Activated CD4-positive, alpha-beta memory T cell treated with anti-CD3 and anti-CD28 coated beads, Interleukin-2, amount 10 ng/mL, durations not matched to agents 7 days and 5 days (primary cell): ENCODE measurements at regions not wholly inside any gene's neighbourhood (a gene's known extent, or its start where the extent isn't known, plus 50 kb on each side); places are given as distances from the start of the nearest gene placed in this dataset.

ENCODE experiments used
- CTCF ChIA-PET: fragments of 350-600 bp; sonication (Branson Sonifier 250); formaldehyde crosslinking; loops from one replicate; lab custom pipeline; 2021; ENCODE audit warnings: antibody characterized with exemption, inconsistent platforms; lab: Charles Lee
- POLR2A ChIA-PET: fragments of 350-600 bp; sonication (Branson Sonifier 250); formaldehyde crosslinking; loops from one replicate; lab custom pipeline; 2021; ENCODE audit warnings: antibody characterized with exemption; lab: Charles Lee
- DNase-seq: peaks from one replicate; pipeline ENCODE4 v3.0.0-alpha.2; 2020
- H3K27ac Mint-ChIP-seq: one replicate; pipeline ENCODE4 v1.8.0; 2021; ENCODE audit warnings: mild to moderate bottlenecking, mixed read lengths
- H3K27me3 Mint-ChIP-seq: one replicate; pipeline ENCODE4 v1.8.0; 2021; ENCODE audit warnings: mixed read lengths
- H3K36me3 Mint-ChIP-seq: one replicate; pipeline ENCODE4 v1.8.0; 2021; ENCODE audit warnings: low read depth, mixed read lengths
- H3K4me1 Mint-ChIP-seq: one replicate; pipeline ENCODE4 v1.8.0; 2021; ENCODE audit warnings: mixed read lengths
- H3K4me3 Mint-ChIP-seq: one replicate; pipeline ENCODE4 v1.8.0; 2021; ENCODE audit warnings: mild to moderate bottlenecking, mixed read lengths
- H3K9me3 Mint-ChIP-seq: one replicate; pipeline ENCODE4 v1.8.0; 2021; ENCODE audit warnings: mixed read lengths

DNA sequence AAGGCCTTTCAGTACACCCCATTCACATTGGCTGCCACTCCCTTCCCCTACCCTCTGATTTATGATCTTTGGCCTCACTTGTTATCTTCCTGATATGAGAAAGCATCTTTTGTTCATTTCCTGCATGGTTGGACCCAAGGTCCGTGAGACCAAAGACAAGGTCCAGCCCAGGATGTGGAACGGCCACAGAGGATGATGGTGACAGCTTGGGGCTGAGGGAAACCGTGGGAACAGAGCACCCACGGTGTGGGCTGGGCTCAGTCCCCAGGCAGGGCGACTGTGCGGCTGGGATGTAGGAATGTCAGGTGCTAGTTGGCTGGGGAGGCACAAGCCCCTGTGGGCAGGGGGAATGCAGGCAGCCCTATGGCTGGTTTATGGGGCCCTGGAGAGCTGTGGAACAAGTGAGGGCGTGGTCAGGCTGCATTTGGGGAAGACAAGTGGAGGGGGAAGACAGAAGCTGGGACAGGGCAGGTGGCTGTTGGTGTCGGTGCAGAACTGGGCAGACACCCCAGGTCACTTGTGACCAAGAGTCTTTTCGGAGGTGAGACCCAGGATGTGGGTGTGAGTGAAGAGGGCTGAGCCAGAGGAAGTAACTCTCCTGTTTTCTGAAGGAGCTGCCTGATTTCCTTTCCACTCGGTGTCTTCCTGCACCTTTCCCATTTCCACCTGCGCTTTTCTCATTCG, 51.7 kb upstream of the IGFBP3 start:
- Mint-ChIP-seq H3K9me3 (no peaks in the 10 kb centered on the region), H3K27ac (no peak overlapping the region), H3K27me3 (no peaks in the 10 kb centered on the region), H3K36me3 (no peaks in the 10 kb centered on the region), H3K4me1 (peaks cover 4% of the 10 kb centered on the region), H3K4me3 (no peak overlapping the region)
- POLR2A ChIA-PET, result no interaction called here
- no peak for DNase-seq
- CTCF ChIA-PET, result no interaction called here

DNA sequence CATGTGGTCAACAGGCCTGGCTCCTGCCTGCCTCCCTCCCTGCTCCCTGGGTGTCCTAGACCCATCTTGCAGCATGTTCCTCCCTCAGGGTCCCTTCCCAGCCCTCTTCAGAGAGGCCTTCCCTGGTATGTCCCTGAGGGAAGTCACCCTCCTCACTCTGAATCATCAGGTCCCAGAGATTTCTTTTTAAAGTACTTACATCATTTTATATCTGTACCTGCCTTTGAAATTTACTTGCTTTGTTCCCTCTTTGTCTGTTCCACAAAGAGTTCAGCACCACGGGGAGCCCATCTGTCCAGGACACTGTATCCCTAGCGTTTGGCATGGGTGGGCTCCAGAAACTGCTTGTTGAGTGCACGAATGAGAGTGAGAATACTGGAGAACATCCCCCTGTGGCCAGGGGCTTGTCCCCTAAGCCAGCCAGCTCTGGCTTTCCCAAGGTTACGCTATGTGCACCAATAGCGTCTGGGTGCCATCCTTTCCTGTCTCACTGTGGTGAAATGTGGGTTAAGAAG, 50.6 kb upstream of the IGFBP3 start:
- ChIA-PET CTCF (no interaction called here), POLR2A (no interaction called here)
- H3K27me3 Mint-ChIP-seq, result no peaks in the 10 kb centered on the region
- no peaks in the 10 kb centered on the region for H3K9me3 Mint-ChIP-seq
- no peak for DNase-seq
- no peaks in the 10 kb centered on the region for H3K36me3 Mint-ChIP-seq
- H3K4me3 Mint-ChIP-seq, result no peak overlapping the region
- no peak overlapping the region for H3K27ac Mint-ChIP-seq
- peaks cover 4% of the 10 kb centered on the region for H3K4me1 Mint-ChIP-seq

DNA sequence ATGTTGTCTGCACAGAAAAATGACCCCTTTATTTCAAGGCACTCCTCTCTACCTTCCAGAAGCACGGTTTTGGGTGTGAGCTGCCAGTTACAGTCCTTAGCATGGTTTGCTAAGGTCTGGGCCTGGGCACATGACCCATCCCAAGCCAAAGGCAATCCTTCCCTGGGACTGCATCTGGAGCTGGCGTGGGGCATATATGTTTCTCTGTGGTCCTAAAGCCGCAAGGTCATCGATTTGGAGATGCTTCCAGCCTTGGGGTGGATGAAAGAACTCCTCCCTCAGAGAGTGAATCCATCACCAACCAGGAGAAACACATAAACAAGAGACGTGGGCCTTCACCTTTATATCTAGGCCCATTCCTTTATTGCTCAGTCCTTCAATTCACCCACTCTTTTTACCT, 50.1 kb upstream of the IGFBP3 start:
- peaks cover 4% of the 10 kb centered on the region for H3K4me1 Mint-ChIP-seq
- DNase-seq, result no peak

More for the DNA sequence above, 50.1 kb upstream of the IGFBP3 start:
- no peak overlapping the region for H3K4me3 Mint-ChIP-seq
- H3K36me3 Mint-ChIP-seq, result no peaks in the 10 kb centered on the region
- H3K27ac Mint-ChIP-seq, result no peak overlapping the region
- ChIA-PET CTCF (no interaction called here), POLR2A (no interaction called here)
- no peaks in the 10 kb centered on the region for H3K9me3 Mint-ChIP-seq
- H3K27me3 Mint-ChIP-seq, result no peaks in the 10 kb centered on the region
